Myocyte (in vitro differentiated cells): ENCODE measurements at regions not wholly inside any gene's neighbourhood (a gene's known extent, or its start where the extent isn't known, plus 50 kb on each side); places are given as distances from the start of the nearest gene placed in this dataset.
A peak's percentile ranks its signal among the peaks of the same experiment; 100 is the strongest.
"Not testable (repeated sequence)": the region's sequence is repeated elsewhere in the genome, so short reads cannot be mapped to it uniquely, and the experiment has no call there.

ENCODE experiments used
- DNase-seq: peaks from one replicate; pipeline ENCODE4 v3.0.0-alpha.2; 2012; ENCODE audit warnings: low read depth

DNA sequence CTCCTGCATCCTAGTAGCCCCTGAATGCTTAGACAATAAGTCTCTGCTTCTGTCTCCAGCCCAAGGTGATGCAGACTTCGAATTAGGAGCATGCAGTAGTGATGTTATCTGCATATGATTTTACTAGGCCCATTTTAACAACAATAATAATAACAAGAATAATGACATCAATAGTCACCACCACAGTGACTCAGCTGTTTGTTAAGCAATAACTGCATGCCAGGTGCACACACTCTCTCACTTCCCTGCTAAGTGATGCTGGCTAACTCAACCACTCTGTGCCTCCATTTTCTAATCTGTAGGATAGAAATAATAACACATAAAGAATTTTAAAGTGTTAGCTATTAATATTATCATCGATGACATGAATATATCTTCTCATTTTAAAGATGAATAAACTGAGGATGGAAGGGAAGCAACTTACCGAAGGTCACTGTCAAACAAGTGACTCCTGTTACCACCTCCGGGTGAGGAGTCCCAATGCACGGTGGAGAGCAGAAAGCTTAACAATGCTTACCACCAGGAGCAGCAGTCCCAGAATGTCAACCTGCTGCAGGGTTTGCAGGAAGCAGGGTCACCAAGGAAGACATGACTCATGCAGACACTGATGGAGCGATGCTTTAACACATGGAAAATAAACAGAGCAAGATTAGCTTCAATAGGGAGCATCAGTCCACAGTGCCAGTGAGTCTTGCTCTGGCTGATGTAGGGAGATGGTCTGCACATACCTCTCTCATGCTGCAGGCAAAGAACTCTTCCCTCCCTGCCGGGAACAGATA is 290.2 kb downstream of the SPATA17 start:
- no peak for DNase-seq

DNA sequence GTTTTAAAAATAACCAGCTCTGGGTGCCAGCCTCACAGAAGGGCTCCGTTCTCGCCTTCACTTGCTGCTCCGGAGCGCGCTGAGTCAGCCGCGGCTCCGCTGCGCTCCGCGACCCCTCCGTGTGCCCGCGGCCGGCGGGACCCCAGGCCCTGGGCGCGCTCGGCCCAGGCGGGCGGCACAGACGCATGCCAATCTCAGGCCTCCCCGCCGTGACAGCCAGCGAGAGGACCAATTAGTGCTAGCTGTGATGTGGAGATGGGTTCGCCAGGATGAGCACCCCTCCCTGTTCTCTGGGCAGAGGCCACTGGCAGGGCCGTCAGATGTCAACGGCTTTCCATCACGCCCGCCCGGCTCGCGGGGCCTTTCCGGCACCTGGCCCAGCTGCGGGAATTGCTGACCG is 293.8 kb downstream of the SPATA17 start:
- no peak for DNase-seq

DNA sequence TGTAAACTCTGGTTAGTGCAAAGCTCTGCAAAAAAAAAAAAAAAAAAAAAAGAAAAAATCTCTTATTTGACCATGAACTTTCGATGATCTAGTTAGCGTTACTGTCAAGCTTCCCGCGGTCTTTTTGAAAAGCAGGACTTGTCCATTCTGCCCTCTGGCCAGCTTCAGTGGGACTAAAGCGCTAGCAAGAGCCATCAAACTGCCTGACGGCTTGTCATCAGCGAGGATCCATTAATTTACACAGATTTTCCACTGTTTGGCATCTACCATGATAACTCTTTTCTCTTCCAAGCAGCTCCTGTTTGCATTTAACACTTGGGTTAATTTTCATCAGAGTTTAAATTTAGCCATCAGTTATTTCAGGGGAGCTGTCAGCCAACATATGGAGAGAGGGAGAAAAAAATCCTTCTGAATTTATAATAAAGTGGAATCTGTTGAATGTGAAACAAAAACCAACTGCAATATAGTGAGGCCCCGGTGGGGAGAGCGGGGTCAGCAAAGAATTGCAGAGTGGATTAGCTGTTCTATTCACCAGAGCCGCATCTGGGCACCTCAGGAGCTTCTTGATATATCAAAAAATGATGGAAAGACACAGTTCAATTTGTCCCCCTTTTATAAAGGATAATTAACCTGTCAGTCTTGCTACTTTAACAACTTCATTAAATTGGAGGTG is 298.2 kb downstream of the SPATA17 start:
- DNase-seq = peak; percentile 6

DNA sequence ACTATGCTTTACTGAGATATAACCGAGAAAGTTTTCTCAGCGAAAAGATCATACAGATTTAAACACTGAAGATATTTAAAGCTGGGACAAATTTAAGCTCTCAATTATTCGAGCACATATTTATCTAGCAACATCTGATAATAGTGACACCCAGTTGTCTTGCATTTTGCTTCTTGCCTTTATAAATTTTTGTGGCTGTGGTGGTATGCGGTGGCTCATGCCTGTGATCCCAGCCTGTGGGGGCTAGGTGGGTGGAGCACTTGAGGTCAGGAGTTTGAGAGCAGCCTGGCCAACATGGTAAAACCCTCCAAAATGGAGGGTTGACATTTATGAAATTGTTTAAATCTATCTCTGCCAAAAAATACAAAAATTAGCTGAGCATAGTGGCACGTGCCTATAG is 312.2 kb downstream of the SPATA17 start:
- peak; percentile 60 for DNase-seq

GRCh38 chr1:217944550-217944949 is 313.4 kb downstream of the SPATA17 start:
- no peak for DNase-seq

- no peak for DNase-seq
These were observed 315.4 kb downstream of the SPATA17 start for GRCh38 chr1:217946511-217946910.

GRCh38 chr1:217948741-217949140 is 317.6 kb downstream of the SPATA17 start:
- DNase-seq = no peak

DNA sequence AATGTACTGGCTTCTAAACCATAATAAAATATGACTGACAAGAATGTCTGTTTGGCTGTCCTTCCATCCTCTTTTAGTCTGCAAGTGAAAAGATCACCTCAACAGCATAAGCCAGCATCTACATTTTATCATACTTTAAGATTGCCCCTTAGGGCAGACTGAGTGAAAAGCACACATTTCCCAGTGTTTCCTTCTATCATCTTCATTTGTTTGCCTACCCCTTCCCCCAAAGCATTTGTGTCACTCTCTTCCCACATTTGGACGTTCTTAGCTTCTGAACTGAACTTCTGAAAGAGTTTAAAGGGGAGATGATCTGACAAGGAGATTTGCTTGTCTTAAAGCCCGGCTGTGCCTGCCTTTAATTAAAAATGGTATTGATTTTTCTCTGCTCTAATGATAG is 322.2 kb downstream of the SPATA17 start:
- DNase-seq = no peak

DNA sequence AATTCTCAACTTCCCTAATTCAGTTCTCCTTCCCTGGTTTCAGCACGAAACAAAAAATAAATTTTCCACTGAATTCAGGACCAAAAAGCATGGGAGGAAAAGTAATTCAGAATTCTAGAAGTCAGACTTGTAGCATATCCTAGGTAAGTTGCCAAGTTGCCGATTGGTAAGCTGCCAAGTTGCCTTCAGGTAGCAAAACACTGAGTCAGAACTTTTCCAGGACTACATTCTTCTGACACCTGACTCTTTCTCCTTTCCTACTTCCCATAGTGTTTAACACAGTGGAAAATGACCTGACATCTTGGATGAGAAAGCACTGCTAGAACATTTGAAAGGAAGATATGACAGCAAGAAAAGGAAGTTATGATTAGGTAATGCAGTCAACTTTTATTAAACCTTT is 322.8 kb downstream of the SPATA17 start:
- no peak for DNase-seq

DNA sequence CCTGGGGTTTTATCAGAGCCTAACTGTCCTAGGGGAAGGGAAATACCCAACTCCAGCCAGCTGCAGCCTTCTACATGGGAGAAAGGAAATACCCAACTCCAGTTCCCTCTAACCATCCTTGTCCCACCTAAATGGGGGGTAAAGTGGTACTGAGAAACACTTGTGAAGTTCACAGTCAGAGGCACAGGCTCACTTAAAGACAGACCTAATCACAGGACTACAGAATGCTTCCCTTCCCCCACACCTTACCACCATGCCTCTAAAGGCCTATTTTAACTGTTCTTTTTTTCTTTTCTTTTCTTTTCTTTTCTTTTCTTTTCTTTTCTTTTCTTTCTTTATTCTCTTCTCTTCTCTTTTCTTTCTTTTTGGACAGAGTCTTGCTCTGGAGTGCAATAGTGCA is 324.6 kb downstream of the SPATA17 start:
- DNase-seq = no peak

DNA sequence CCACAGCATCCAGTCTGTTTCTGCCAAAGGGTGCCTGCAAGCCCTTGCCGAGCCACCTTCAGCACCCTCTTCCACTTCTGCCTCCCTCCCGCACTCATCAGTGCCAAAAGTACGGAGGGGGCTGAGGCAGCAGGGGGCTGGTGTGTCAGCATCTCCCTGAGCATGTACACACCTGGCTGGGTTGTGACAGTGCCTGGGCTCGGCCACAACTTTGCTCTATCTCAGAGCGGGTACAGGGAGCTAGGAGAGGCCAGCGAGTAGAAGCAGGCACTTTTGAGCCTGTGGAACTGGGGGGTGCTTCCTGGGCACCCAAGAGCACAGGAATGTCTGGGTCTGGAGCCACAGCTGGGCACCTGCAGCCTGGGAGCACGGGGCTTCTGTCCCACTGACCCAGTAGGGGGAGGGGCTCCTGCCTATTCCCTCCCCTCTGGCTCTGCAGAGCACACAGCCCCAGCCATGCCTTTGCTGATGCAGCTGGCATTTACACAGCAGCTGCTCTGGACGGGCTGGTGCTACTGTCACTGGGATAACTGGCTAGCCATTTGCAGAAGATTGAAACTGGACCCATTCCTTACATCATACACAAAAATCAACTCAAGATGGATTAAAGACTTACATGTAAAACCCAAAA is 319.8 kb upstream of the RRP15 start:
- peak; percentile 9 for DNase-seq

DNA sequence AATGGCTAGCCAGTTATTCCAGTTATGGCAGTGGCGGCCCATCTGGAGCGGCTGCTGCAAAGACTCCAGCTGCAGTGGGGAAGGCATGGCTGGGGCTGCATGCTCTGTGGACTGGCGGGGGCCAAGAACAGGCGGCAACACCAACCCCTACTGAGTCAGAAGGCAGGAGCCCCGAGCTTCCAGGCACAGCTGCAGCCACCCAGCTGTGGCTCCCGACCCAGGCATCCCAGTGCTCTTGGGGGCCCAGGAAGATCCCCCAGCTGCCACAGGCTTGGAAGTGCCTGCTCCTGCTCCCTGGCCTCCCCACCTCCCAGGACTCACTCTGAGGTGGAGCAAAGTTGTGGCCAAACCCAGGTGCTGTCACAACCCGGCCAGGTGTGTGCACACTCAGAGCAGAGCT is 317.0 kb upstream of the RRP15 start:
- DNase-seq = no peak

DNA sequence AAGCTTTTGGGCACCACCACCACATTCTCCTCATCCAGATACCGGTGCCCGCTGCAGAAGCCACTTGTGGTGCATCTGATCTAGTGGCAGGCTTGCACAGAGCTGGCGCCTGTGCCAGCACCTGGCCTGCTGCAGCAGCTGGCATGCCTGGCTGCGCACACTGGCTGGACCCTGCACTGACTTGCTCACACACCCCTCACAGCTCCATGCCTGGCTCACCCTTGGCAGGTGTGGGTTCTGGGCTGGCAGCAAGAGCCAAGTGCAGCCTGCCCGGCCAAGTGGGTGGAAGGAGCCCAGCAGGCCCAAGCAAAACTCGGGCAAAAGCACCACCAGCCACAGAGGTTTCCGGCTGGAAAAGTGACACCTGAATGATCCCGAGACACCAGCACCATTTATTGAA is 315.7 kb upstream of the RRP15 start:
- DNase-seq = no peak

DNA sequence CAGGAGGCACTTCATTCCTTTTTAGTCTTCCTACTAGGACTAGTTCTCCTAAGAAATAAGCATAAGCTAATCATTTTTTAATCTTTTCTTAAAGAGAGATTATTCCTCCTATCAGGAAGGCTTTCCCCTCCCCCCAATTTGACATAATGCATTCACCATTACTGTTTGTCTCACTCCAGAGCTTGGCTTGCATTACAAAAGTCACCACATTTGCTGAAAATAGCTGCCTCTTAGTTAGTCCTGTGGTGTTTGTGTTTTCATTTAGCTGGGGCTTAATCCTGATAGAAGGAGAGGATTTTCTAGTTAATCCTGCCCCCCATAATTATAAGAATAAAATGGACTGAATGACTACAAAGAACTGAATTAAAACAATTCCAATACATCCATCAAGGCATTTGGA is 307.1 kb upstream of the RRP15 start:
- DNase-seq = no peak

DNA sequence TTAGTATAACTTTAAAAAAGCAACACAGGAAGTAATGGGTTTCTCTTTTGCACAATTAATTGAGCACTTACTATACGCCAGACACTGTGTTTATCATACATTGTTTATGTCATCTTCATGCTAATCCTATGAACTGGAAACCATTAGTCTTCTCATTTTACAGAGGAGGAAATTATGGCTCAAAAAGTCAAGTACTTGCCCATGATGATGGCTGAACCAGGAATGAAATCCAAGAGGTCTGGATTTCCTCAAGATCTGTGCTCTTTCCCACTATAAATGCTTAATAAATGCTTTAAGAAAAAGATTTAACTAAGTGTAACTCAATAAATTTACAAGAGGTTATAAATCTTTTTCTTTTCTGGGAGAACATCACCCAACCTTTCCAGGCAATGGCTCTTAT is 303.7 kb upstream of the RRP15 start:
- no peak for DNase-seq

DNA sequence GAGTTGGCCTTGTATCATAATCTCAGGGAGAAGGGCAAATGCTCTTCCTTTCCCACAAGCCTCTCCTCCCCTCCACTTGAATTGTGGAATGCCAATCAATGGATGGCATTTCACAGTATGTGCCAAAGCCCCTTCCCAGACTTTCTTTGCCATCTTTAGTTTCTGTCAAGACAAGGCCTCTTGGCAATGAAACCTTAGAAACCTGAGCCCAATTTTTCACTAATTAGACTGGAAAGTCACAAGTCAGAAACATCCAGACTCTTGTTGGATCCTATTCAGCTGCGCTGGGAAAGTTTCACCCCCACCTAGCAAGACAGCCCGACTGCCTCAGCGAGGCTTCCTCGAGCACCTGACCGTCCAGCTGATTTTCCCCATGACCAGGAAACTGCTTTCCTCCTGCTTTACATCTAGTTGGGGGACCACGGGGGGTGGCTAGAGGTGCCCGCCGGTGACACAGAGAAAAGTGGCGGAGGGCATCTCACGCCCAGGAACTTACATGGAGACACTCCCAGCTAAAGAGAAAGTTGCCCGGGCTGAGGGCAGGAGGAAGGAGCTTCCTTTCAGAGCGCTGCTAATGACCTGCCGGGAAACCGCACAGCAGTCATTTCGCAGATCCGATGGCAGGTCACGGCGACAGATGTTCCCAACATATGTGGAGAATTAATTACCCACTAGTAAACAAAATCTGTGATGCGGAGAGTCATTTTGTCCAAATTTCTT is 302.6 kb upstream of the RRP15 start:
- DNase-seq = peak; percentile 16

- DNase-seq = no peak
These were observed 302.1 kb upstream of the RRP15 start for GRCh38 chr1:217983051-217983375.

DNA sequence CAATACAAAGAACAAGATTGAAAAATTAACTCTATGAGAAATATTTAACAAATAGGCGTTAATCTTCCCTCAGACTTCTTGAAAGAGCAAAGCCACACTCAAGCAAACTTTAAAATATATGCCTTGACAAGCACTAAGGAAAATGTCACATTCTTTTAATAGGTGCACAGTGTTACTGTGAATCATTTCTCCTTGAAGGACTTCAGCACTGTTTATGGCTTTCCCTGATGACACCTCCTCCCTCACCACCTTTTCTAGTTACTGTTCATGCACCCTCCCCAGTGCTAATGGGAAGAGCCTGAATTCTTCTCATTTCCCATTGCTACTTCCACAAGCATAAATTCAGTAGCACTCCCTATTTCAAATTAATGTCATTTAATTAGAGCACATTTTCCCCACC is 299.5 kb upstream of the RRP15 start:
- DNase-seq = no peak

- DNase-seq = no peak
These were observed 295.6 kb upstream of the RRP15 start for GRCh38 chr1:217989510-217989909.

GRCh38 chr1:217993439-217993838 is 291.7 kb upstream of the RRP15 start:
- no peak for DNase-seq

GRCh38 chr1:218008296-218008695 is 276.8 kb upstream of the RRP15 start:
- not testable (repeated sequence) for DNase-seq

- not testable (repeated sequence) for DNase-seq
These were observed 270.0 kb upstream of the RRP15 start for GRCh38 chr1:218015106-218015505.
